LNCAP (cell line): ENCODE measurements at regions not wholly inside any gene's neighbourhood (a gene's known extent, or its start where the extent isn't known, plus 50 kb on each side); places are given as distances from the start of the nearest gene placed in this dataset.

Experiments used
- CTCF ChIP-seq: fragments of 450-650 bp; IDR thresholded peaks from 2 replicates; pipeline ENCODE4 v1.5.1; 2017; ENCODE audit warnings: mild to moderate bottlenecking

- no peak for TF ChIP-seq CTCF
These were observed 401.4 kb downstream of the MAFB start for GRCh38 chr20:40287683-40288082.

GRCh38 chr20:40286975-40287531 is 402.0 kb downstream of the MAFB start:
- no peak for TF ChIP-seq CTCF

GRCh38 chr20:40284611-40285010 is 404.4 kb downstream of the MAFB start:
- TF ChIP-seq CTCF = no peak

DNA sequence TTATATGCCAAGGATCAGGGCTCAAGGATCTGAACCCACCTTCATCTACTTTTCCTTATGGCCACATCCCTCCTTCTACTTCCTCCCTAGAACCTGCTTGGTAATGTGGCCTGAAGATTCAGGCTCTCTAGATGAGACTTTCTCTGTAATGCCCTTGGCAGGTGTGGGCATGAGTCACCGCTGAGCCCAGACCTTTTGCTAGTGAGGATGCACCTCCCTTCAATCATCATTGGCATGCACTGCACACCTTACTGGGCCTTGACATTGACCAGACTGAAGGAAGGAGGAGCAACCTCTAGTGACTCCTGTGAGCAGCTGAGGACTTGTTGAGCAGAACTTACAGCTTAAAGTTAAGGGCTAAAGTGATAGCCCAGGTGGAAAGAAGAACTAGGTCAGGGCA is 405.3 kb downstream of the MAFB start:
- no peak for TF ChIP-seq CTCF

DNA sequence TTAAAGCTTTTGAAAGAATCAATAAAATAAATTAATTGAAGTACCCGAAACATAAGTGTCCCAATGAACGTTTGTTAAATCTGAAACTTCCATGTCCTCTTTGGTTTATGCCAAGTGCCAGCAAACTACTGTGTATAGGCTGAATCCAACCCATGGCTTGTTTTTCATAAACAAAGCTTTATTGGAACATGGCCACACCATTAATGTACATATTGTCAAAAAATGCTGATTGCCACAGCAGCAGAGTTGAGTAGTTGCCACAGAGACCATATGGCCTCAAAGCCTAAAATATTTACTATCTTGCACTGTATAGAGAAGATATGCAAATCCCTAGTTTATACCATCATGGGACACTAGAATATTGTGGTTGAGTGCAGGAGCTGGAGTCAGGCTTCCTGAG is 406.1 kb downstream of the MAFB start:
- TF ChIP-seq CTCF = no peak

- TF ChIP-seq CTCF = no peak
These were observed 406.5 kb downstream of the MAFB start for GRCh38 chr20:40282541-40282940.

DNA sequence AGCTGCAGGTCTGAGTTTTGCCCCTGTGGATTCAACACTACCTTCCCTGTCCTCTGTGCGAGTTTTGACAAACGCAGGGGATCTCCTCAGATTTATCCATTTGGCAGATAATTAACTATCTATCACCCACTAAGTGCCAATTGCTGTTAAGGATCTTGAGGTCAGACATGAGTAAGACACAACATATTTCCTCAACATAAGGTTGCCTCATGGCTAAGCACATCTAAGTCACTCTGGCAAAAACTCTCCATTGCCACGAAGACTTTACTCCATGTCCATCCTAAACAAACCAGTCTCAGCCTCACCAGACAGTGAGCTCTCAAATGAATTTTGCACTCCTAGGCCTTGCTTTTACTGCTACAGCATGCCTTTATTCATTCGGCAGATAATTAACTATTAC is 408.4 kb downstream of the MAFB start:
- no peak for TF ChIP-seq CTCF

DNA sequence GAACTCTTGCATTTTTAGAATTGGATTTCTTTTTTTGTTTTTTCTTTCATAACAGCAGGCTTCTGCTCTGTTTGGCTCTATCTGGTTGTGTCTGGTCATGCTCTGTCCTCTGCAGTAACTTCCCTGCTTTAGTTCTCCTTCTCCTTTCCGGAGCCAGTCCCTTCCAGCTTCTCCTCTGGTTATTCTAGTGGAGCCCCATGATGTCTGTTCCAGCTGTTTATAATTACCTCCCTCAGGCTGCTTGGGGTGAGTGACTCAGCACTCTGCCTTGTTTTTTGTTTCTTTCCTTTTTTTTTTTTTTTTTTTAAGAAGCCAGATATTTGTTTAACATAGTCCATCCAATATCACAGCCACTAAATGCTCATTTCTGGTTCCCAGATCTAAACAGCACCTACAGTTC is 409.6 kb downstream of the MAFB start:
- TF ChIP-seq CTCF = no peak
